NCI-H187 (cell line): ENCODE measurements at regions not wholly inside any gene's neighbourhood (a gene's known extent, or its start where the extent isn't known, plus 50 kb on each side); places are given as distances from the start of the nearest gene placed in this dataset.

Experiments used
- DNase-seq, 2 experiments: peaks; one replicate each; lab custom pipeline; 2025; lab: John Stamatoyannopoulos, UW

- no peak for DNase-seq
Measured at GRCh38 chr1:3954170-3955169, 54.4 kb upstream of the C1orf174 start.

- DNase-seq: no peak
Measured at GRCh38 chr1:3955196-3955772, 55.2 kb upstream of the C1orf174 start.

- no peak for DNase-seq
Measured at GRCh38 chr1:3956527-3957170, 56.6 kb upstream of the C1orf174 start.

DNA sequence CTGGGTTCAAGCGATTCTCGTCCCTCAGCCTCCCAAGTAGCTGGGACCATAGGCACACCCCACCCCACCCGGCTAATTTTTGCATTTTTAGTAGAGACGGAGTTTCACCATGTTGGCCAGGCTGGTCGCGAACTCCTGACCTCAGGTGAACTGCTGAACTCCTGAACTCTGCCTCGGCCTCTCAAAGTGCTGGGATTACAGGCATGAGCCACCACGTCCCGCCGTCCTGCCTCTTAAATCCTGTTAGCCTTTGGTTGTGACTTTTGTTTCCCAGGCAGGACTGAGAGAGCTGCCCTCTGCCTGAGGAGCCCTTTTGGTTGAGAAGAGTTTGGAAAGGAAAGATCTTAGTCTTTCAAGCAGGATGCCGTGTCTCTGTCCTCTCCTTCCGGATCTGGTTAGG lies 59.3 kb upstream of the C1orf174 start:
- DNase-seq: no peak

- DNase-seq: no peak
Measured at GRCh38 chr1:3963554-3963953, 63.5 kb upstream of the C1orf174 start.

DNA sequence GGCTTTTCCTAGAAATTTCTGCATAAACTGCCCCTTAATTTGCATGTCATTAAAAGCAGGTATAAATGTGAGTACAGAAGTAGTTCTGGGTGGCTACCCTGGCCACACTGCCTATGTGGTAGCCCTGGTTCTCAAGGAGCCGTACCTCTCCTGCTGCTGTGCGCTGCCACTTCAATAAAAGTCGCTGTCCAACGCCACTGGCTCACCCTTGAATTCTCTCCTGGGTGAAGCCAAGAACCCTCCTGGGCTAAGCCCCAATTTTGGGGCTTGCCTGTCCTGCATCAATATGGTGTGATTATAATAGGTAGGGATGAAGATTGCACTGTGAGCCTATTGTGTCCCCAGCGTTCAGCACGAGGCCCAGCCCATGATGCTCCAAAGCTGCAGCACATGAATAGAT lies 65.6 kb upstream of the C1orf174 start:
- DNase-seq: no peak

GRCh38 chr1:3968851-3969250 lies 68.8 kb upstream of the C1orf174 start:
- no peak for DNase-seq

- no peak for DNase-seq
Measured at GRCh38 chr1:3971981-3972380, 71.9 kb upstream of the C1orf174 start.

- DNase-seq: no peak
Measured at GRCh38 chr1:3975903-3976630, 76.0 kb upstream of the C1orf174 start.

DNA sequence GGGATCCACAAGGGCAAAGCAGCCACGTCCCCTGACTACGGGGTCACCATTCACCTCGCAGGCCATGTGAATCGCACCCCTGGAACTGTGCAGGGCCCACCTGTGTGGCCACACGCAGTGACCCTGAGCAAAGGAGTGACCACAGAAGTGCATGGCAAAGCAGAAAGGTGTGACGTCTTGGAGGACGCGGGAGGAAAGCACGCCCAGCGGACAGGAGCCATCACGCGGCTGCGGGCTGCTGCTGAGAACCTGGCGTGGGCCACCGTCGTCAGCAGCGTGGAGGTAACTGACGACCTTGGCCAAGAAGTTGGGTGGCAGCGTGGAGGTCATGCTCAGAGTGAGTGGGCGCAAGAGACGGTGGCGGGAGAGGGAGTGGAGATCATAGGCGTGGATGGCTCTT lies 76.7 kb upstream of the C1orf174 start:
- DNase-seq: no peak

- no peak for DNase-seq
Measured at GRCh38 chr1:3978196-3978989, 78.3 kb upstream of the C1orf174 start.

DNA sequence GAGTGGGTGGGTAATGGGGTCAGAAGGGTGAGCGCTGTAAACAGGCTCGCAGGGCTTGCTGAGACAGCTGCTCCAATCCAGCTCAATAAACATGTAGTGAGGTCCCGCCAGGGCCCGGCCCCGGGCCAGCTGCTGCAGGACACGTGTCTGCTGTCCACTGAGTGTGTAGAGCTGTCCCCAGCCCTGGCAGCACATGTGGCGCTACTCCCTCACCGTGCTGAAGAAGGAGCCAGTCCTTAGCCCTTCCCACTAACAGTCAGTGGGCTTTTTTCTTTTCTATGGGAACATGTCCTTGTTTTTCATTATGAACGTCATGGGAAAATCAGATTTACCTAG lies 78.9 kb upstream of the C1orf174 start:
- DNase-seq: no peak

GRCh38 chr1:3981261-3981660 lies 81.2 kb upstream of the C1orf174 start:
- no peak for DNase-seq

DNA sequence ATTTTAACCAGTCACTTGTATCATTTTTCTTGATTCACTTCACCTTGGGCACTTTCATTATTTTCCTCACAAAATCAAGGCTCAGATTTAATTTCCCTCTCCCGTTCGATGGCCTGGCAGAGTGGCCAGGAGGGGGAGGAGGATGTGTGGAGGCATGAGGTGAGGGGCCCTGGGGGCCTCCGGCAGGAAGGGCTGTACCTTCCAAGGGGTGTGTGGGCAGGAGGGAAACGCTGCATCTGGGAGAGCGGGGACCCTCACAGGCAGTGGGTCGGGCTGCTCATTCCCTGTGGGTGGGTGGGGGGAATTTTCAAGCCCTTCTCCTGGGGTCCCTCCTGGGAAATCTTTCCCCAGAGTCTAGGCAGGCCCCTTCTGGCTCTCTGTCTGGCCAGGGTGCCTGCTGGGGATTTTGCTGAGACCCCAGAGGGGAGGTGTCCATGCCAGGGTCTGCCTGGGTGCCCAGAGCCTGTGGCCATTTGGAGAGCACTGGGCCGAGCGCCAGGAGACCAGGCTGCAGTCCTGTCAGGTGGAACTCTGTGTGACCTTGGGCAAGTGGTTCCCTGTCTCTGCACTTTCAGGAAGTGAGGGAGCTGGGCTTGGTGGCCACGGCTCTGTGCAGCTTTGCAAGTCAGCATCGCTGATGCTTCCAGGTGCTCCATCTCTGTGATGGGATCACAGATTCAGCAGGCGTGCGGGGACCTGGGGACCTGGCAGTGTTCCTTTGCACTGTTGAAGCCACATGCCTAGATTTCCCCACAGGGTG lies 81.9 kb upstream of the C1orf174 start:
- DNase-seq: no peak

GRCh38 chr1:3983181-3983580 lies 83.1 kb upstream of the C1orf174 start:
- no peak for DNase-seq

- no peak for DNase-seq
Measured at GRCh38 chr1:3984586-3984985, 84.5 kb upstream of the C1orf174 start.

- no peak for DNase-seq
Measured at GRCh38 chr1:3986686-3987218, 86.7 kb upstream of the C1orf174 start.

DNA sequence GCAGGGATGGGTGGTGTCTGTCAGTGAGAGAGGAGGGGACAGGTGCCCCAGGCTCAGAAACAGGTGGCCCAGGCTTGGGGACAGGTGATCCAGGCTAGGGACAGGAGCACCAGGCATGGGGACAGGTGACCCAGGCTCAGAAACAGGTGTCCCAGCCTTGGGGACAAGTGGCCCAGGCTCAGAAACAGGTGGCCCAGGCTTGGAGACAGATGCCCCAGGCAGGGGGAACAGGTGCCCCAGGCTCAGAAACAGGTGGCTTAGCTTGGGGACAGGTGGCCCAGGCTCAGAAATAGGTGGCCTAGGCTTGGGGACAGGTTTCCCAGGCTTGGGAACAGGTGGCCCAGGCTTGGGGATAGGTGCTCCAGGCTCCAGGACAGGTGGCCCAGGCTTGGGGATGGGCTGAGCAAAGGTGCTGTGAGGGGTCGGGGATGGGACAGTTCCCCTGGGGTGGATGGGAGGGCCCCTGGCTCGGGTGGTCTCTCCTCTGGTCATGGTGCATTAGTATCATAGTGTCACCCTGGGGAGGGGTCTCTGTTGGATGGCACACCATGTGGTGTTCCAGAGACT lies 87.7 kb upstream of the C1orf174 start:
- DNase-seq: no peak

GRCh38 chr1:3988431-3988830 lies 88.4 kb upstream of the C1orf174 start:
- DNase-seq: no peak

GRCh38 chr1:3989465-3989864 lies 89.4 kb upstream of the C1orf174 start:
- DNase-seq: no peak
